ENCODE measurements at regions not wholly inside any gene's neighbourhood (a gene's known extent, or its start where the extent isn't known, plus 50 kb on each side); places are given as distances from the start of the nearest gene placed in this dataset.
A peak's percentile ranks its signal among the peaks of the same experiment; 100 is the strongest.
"Not testable (repeated sequence)": the region's sequence is repeated elsewhere in the genome, so short reads cannot be mapped to it uniquely, and the experiment has no call there.

- DNase-seq: peak in 1 of 2 experiments; percentile 1
Measured at GRCh38 chr10:118968482-118968881, 61.0 kb upstream of the NANOS1 start.

- DNase-seq: no peak
Measured at GRCh38 chr10:118969014-118969413, 60.5 kb upstream of the NANOS1 start.

- DNase-seq: no peak
Measured at GRCh38 chr10:118970770-118971169, 58.7 kb upstream of the NANOS1 start.

GRCh38 chr10:118971187-118971586, 58.3 kb upstream of the NANOS1 start:
- no peak for DNase-seq

- DNase-seq: no peak
Measured at GRCh38 chr10:118971876-118972275, 57.6 kb upstream of the NANOS1 start.

- no peak for DNase-seq
Measured at GRCh38 chr10:118973744-118974143, 55.8 kb upstream of the NANOS1 start.

- no peak for DNase-seq
Measured at GRCh38 chr10:118974951-118975350, 54.6 kb upstream of the NANOS1 start.

GRCh38 chr10:118976219-118976618, 53.3 kb upstream of the NANOS1 start:
- DNase-seq: not testable (repeated sequence)

- no peak for DNase-seq
Measured at GRCh38 chr10:118977022-118977599, 52.4 kb upstream of the NANOS1 start.

- DNase-seq: no peak
Measured at GRCh38 chr10:118977835-118978234, 51.7 kb upstream of the NANOS1 start.

- DNase-seq: no peak
Measured at GRCh38 chr10:118978316-118978997, 51.1 kb upstream of the NANOS1 start.

GRCh38 chr10:118978998-118979350, 50.5 kb upstream of the NANOS1 start:
- DNase-seq: no peak

- no peak for DNase-seq
Measured at GRCh38 chr10:118979661-118980060, 49.9 kb upstream of the NANOS1 start.
